NCI-H1092 (cell line): ENCODE measurements at regions not wholly inside any gene's neighbourhood (a gene's known extent, or its start where the extent isn't known, plus 50 kb on each side); places are given as distances from the start of the nearest gene placed in this dataset.
"Not testable (repeated sequence)": the region's sequence is repeated elsewhere in the genome, so short reads cannot be mapped to it uniquely, and the experiment has no call there.

Source experiments
- DNase-seq: peaks from one replicate; lab custom pipeline; 2025; lab: John Stamatoyannopoulos, UW

DNA sequence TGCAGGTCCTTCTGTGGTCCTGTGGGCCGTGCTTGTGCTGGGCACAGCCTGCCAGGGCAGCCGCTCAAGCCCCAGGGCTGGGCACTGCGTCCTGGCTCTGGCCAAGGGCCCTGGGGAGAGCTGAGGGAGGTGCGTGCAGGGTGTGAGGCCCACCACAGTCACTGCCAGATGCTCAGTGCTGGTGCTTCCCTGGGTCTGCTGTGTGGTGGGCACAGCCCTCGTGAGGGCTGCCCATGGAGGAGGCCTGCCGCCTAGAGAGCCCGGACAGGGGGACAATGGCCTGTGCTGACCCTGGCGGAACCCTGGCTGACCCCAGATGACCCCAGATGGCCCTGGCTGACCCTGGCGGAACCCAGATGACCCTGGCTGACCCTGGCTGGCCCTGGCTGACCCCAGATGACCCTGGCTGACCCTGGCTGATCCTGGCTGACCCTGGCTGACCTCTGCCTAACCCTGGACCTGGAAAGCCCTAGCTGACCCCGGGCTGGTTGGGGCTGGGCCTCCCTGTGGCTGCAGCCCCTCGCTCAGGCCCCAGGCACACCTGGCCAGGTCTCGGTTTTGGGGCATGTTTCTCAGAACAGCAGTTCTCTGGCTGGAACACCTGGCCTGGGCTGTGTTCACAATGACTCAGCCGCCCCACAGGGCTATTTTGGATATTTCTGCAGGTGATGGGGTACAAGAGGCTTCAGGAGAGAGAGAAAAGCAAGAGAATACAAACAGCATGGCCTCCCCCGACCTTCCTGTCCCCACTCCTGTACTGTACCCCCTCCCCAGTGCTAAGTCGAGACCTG lies 55.4 kb downstream of the TMEM121 start:
- DNase-seq, result no peak

- DNase-seq, result no peak
Measured at GRCh38 chr14:105582639-105583038, 56.3 kb downstream of the TMEM121 start.

GRCh38 chr14:105583914-105584313 lies 57.5 kb downstream of the TMEM121 start:
- DNase-seq, result not testable (repeated sequence)

GRCh38 chr14:105585290-105585689 lies 58.9 kb downstream of the TMEM121 start:
- DNase-seq, result not testable (repeated sequence)

DNA sequence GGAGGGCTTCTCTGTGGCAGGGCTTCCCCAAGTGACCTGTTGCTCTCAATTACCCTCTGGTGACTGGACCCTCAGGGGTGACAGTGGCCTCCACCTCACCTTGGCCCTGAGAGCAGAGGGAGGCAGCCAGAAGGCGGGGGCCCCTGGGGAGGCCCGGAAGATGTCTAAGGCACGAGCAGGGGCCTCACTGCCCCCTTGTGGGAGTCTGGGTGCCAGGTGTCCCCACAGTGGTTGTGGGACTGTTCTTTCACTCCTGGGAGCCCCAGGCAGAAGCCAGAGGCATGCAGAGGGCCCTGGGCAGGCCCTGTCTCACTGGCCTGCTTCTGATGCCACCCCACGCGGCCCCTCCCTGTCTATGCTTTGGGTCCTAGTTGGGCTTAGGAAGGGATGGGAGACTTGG lies 59.3 kb downstream of the TMEM121 start:
- DNase-seq, result not testable (repeated sequence)

DNA sequence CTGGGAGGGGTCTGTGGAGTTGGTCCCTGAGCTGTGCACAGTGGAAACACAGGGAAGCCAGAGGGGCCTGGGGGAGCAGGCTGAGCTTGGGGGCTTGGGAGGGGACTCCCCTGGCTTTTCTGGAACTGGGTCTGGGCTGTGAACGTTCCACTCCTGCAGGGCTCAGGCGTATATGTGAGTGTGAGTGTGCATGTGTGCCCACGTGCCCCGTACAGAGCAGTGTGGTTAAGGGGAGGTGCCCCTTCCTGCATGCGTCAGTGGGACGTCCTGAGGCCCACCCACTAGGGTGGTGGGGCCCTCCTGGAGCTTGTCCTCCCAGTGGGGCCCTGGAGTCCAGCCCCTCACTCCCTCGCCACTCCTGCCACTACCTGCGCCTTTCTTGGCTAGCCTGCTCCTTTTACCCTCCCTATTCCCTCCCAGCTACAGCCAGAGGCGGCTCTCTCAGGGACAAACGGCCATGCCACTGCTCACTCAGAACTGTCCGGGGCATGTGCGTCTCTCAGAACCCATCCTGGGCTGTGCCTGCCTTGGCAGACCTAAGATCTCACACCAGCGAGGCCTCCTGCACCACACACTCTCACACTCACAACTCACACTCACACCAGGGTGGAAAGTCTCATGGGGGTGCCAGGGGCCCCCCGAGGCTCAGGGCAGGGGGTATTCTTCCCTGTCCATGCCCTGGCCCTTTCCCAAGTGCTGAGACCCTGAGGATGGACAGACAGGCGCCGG lies 59.9 kb downstream of the TMEM121 start:
- not testable (repeated sequence) for DNase-seq

GRCh38 chr14:105587034-105587433 lies 60.7 kb downstream of the TMEM121 start:
- not testable (repeated sequence) for DNase-seq

DNA sequence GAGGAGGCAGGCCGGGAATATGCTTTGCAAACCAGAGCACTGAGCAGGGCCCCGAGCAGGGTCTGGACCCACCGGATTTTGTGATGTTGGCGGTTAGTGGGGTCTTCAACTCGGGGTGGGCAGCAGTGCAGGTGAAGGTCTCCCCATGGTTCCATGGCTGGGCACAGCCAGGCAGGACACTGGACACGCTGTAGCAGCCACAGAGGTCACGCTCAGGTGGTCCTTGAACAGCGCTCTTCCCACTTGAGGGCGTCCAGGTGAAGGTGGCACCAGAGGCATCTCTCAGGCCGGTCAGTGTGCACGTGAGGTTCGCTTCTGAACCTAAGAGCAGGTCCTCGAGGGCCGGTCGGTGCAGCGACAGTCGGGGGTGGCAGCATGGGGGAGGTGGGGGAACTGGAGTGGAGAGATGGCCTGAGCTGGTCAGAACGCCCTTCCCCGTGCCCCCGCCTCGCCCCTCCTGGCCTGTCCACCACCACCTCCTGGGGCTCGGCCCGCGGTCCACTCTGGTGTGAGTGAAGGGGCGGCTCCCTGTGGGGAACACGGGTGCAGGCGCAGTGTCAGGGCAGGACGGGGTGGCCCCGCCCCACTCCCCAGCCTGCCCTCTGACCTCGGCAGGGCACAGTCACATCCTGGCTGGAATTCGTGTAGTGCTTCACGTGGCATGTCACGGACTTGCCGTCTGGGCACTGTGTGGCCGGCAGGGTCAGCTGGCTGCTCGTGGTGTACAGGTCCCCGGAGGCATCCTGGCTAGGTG lies 61.3 kb downstream of the TMEM121 start:
- not testable (repeated sequence) for DNase-seq

DNA sequence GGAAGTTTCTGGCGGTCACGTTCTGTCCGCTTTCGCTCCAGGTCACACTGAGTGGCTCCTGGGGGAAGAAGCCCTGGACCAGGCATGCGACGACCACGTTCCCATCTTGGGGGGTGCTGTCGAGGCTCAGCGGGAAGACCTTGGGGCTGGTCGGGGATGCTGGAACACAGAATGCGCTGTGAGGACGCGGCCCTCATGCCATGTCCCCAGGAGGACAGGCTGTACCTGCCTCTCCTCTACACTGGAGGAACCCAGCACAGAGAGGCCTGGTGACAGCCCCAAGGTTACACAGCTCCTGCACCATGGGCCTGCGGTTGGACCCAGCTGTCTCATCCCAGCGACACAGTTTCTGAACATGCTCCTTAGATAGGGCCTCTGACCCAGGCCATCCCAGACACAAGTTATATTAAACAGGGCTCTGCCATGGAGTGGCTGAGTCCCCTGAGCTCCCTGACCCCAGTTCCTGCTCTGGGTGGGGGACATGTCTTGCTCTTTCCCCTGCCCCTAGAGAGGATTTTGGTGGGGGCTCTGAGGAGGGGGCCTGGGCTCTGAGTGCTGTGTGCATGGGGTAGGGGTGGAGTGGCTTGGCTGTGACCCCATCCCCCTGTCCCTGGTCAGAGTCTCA lies 62.0 kb downstream of the TMEM121 start:
- DNase-seq, result no peak

DNA sequence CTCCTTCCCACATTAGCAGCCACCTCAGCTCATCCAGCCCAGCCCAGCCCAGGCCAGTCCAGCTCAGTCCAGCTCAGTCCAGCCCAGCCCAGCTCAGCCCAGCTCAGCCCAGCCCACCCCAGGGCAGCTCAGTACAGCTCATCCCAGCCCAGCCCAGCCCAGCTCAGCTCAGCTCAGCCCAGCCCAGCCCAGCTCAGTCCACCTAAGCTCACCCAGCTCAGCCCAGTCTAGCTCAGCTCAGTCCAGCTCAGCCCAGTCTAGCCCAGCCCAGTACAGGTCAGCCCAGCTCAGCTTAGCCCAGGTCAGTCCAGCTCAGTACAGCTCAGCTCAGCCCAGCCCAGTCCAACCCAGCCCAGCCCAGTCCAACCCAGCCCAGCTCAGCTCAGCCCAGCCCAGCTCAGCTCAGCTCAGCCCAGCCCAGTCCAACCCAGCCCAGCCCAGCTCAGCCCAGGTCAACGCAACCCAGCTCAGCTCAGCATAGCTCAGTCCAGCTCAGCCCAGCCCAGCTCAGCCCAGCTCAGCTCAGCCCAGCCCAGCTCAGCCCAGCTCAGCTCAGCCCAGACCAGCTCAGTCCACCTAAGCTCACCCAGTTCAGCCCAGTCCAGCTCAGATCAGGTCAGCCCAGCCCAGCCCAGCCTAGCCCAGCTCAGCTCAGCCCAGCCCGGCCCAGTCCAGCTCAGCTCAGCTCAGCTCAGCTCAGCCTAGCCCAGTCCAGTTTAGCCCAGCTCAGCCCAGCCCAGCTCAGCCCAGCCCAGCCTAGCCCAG lies 63.0 kb downstream of the TMEM121 start:
- DNase-seq, result no peak

DNA sequence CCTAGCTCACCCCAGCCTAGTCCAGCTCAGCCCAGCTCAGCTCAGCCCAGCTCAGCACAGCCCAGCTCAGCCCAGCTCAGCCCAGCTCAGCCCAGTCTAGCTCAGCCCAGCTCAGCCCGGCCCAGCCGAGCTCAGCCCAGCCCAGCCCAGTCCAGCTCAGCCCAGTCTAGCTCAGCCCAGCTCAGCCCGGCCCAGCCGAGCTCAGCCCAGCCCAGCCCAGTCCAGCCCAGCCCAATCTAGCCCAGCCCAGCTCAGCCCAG lies 63.5 kb downstream of the TMEM121 start:
- not testable (repeated sequence) for DNase-seq

DNA sequence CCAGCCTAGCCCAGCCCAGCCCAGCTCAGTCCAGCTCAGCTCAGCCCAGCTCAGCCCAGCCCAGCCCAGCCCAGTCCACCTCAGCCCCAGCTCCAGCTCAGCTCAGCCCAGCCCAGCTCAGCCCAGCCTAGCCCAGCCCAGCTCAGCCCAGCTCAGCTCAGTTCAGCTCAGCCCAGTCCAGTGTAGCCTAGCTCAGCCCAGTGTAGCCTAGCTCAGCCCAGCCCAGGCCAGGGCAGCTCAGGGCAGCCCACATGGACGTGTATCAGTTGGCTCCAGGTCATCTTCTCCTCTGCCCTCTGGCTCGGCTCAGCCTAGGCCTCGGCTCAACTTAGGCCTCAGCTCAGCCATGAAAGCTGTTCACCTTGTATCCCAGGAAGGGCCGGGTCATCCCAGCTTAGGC lies 64.7 kb downstream of the TMEM121 start:
- DNase-seq, result no peak

- DNase-seq, result not testable (repeated sequence)
Measured at GRCh38 chr14:105591792-105592341, 65.5 kb downstream of the TMEM121 start.

GRCh38 chr14:105592646-105593045 lies 66.3 kb downstream of the TMEM121 start:
- not testable (repeated sequence) for DNase-seq

GRCh38 chr14:105595346-105595745 lies 69.0 kb downstream of the TMEM121 start:
- DNase-seq, result not testable (repeated sequence)

- DNase-seq, result not testable (repeated sequence)
Measured at GRCh38 chr14:105596374-105596773, 70.0 kb downstream of the TMEM121 start.

DNA sequence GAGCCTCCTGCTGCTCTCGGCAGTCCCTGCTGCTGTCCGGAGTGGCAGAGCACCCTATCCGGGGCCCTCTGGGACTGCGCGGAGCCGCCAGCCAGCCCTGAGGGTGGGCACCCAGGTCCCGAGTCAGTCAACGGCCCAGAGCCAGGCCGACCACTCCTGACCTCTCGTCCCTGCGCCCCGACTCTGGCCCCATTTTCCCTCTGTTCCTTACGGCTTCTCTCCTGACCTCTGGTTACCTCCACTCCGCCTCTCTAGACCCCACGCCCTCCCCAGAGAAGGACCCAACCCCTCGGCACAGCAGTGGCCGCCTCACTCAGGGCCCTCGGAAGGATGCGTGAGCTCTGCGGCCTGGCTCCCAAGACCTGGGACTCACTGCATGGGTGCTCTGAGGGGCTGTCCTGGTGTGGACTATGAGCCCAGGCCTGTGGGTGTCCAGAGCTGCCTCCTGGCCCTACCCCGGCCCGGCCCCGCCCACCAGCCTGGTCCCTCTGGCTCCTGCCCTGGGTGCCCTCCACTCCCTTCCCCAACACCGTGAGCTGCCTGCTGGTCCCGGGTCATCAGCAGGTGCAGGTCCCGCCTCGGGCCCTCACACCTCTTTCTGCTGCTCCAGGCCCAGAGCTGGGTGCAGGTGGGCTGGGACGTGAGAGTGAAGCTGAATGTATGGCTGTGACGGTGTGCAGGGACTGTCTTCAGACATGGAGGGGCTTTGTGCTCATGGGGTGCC lies 71.8 kb downstream of the TMEM121 start:
- not testable (repeated sequence) for DNase-seq

DNA sequence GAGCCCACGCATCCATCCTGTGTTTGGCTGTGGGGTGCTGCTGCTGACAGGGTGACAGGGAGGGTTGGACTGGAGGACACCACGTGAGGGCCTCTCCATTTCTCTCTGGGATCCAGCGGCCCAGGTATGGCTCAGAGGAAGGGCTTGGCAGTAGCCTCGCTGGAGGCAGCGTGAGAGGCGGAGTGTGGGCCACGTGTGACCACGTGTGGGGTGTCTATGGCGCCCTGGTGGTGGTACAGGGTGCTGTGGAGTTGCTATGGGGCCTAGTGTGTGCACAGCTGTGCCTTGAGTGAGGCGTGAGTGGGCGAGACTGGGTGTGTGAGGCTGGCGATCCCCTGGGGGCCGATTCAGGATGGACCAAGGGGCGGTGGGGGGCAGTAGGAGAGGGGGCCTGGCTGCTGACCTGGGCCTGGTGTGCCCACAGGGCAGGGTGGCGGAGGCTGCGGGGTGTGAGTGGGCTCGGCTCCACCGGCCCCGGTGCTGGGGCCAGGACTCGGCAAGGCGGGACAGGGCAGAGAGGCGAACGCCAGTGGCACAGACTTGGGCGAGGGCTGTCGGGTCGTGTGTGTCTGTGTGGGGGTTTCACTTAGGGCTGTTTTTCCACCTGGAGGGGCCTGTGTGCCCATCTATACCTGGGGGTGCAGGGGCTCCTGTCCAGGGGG lies 72.7 kb downstream of the TMEM121 start:
- DNase-seq, result not testable (repeated sequence)

DNA sequence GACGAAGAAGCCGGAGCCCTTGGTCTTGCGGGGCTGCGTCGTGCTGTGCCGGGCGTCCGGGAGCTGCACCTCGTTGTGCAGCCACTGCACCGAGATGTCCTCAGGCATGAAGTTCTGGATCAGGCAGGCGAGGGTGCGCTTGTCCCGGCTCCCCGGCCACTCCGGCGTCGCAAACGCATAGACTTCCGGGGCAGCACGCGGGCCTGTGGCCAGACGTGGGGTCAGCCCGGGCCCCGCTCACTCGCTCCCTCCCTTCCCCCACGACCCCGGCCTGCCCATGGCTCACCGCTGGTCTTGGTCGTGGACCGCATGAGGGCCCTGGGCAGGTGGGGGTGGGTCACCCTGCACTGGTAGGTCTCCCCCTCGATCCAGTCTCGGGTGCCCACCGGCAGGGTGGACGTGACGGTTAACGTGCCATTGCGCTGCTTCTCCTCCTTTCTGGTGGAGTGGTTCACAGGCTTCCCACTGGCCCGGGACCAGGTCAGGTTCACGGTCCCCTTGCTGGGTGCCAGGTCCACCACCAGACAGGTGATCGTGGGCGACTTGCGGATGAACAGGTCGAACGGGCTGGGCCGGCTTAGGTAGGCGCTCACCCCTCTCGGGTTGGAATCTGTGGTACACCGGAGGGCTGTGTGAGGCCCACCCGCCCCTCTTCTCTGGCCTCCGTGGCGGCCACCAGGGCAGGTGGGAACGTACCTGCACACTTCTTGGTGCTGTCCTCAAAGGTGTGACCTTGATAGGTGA lies 74.0 kb downstream of the TMEM121 start:
- DNase-seq, result not testable (repeated sequence)
